Natural killer cell (primary cell): ENCODE measurements at regions not wholly inside any gene's neighbourhood (a gene's known extent, or its start where the extent isn't known, plus 50 kb on each side); places are given as distances from the start of the nearest gene placed in this dataset.

Source experiments
- ATAC-seq, 3 donors: fragments of 150-1000 bp in 2 of 3; fragments of 200-7000 bp in 1 of 3; cut with Tn5 transposase; 1 replicate in 1 of 3; 2 replicates in 2 of 3; pipeline ENCODE4 v1.10.0; 2021; ENCODE audit warnings: mild to moderate bottlenecking in 2 of 3, moderate library complexity in 2 of 3
- DNase-seq, 2 donors: peaks; one replicate each; pipeline versions ENCODE4 v3.0.0 to v3.0.0-alpha.2; 2013 to 2021; ENCODE audit warnings: mixed read lengths in 1 of 2
- H3K27ac ChIP-seq: one replicate; pipeline ENCODE4 v1.5.1; 2013; ENCODE audit warnings: mild to moderate bottlenecking, low read length
- H3K27me3 ChIP-seq: one replicate; pipeline ENCODE4 v1.6.1; 2013; ENCODE audit warnings: low read length; ENCODE audit not compliant: control insufficient read depth, insufficient read depth
- H3K36me3 ChIP-seq: one replicate; pipeline ENCODE4 v1.6.1; 2013; ENCODE audit warnings: low read length; ENCODE audit not compliant: control insufficient read depth, insufficient read depth
- H3K4me1 ChIP-seq: one replicate; pipeline ENCODE4 v1.6.1; 2013; ENCODE audit warnings: low read length; ENCODE audit not compliant: control insufficient read depth, insufficient read depth
- H3K4me3 ChIP-seq: one replicate; pipeline ENCODE4 v1.5.1; 2013; ENCODE audit warnings: low read length
- H3K9me3 ChIP-seq: one replicate; pipeline ENCODE4 v1.6.1; 2013; ENCODE audit warnings: low read length; ENCODE audit not compliant: control insufficient read depth, insufficient read depth
- H3K27ac Mint-ChIP-seq, 2 donors: one replicate each; pipeline ENCODE4 v1.8.0; 2022; ENCODE audit warnings: mild to moderate bottlenecking in 2 of 2, mixed read lengths in 2 of 2, moderate library complexity in 1 of 2
- H3K27me3 Mint-ChIP-seq, 2 donors: one replicate each; pipeline ENCODE4 v1.8.0; 2022; ENCODE audit warnings: low read depth in 2 of 2, mixed read lengths in 2 of 2
- H3K36me3 Mint-ChIP-seq: one replicate; pipeline ENCODE4 v1.8.0; 2022; ENCODE audit warnings: mixed read lengths
- H3K4me1 Mint-ChIP-seq, 2 donors: one replicate each; pipeline ENCODE4 v1.8.0; 2022; ENCODE audit warnings: mixed read lengths in 2 of 2
- H3K4me3 Mint-ChIP-seq: one replicate; pipeline ENCODE4 v1.8.0; 2022; ENCODE audit warnings: mild to moderate bottlenecking, moderate library complexity, mixed read lengths
- H3K9me3 Mint-ChIP-seq, 2 donors: one replicate each; pipeline ENCODE4 v1.8.0; 2022; ENCODE audit warnings: mixed read lengths in 2 of 2
- CTCF ChIP-seq: fragments of 200-600 bp; IDR thresholded peaks from one replicate; pipeline ENCODE4 v1.8.0; 2022; ENCODE audit warnings: antibody characterized with exemption
- WGBS: methylation state at CpG from one replicate; pipeline ENCODE4 v1.1.7; 2013; ENCODE audit warnings: missing lambda C conversion rate; ENCODE audit not compliant: insufficient coverage; 5-methylcytosine and 5-hydroxymethylcytosine counted together
- intact Hi-C: fragments of 100-400 bp; cut with micrococcal nuclease; formaldehyde crosslinking; loops from one replicate; pipeline ENCODE4 v1.14.2; 2022

GRCh38 chr7:85851571-85852193 lies 664.8 kb upstream of the SEMA3D start:
- TF ChIP-seq CTCF, result no peak
- Mint-ChIP-seq H3K27ac (no peak overlapping the region), H3K4me1 (no peaks in the 10 kb centered on the region), H3K27me3 (no peaks in the 10 kb centered on the region), H3K36me3 (no peaks in the 10 kb centered on the region), H3K4me3 (no peak overlapping the region), H3K9me3 (peaks cover 19% of the 10 kb centered on the region in 2 donors)
- ATAC-seq, result no peak
- Histone ChIP-seq H3K4me1 (no peaks in the 10 kb centered on the region), H3K36me3 (no peaks in the 10 kb centered on the region), H3K4me3 (no peak overlapping the region), H3K9me3 (no peaks in the 10 kb centered on the region), H3K27ac (no peak overlapping the region), H3K27me3 (no peaks in the 10 kb centered on the region)
- DNase-seq, result no peak
- intact Hi-C loops, result no loop called here
- WGBS, result 63% methylated on average over 1 of the region's 6 CpGs

- TF ChIP-seq CTCF, result no peak
- no peaks in the 10 kb centered on the region for H3K27me3 ChIP-seq
- no peak overlapping the region for H3K27ac ChIP-seq
- no peaks in the 10 kb centered on the region for H3K4me1 ChIP-seq
- no peak overlapping the region for H3K4me3 ChIP-seq
- intact Hi-C loops, result no loop called here
- Mint-ChIP-seq H3K27ac (no peak overlapping the region), H3K4me1 (no peaks in the 10 kb centered on the region), H3K36me3 (no peaks in the 10 kb centered on the region), H3K27me3 (no peaks in the 10 kb centered on the region), H3K9me3 (peaks cover 17% of the 10 kb centered on the region in 2 donors), H3K4me3 (no peak overlapping the region)
- ATAC-seq, result no peak
- no peak for DNase-seq
- H3K9me3 ChIP-seq, result no peaks in the 10 kb centered on the region
- H3K36me3 ChIP-seq, result no peaks in the 10 kb centered on the region
- WGBS, result 100% methylated on average over 1 of the region's 1 CpG
These were observed 663.5 kb upstream of the SEMA3D start for GRCh38 chr7:85850381-85850780.

- H3K36me3 Mint-ChIP-seq, result no peaks in the 10 kb centered on the region
- H3K4me1 ChIP-seq, result no peaks in the 10 kb centered on the region
- no peak overlapping the region for H3K4me3 ChIP-seq
- intact Hi-C loops, result loop anchor here (10.0 kb wide), 1 partner anchor 66 kb away; no protein-coding TSS in a partner anchor
- no peak overlapping the region for H3K27ac Mint-ChIP-seq
- H3K9me3 Mint-ChIP-seq, result peaks cover 11 to 15% of the 10 kb centered on the region in 2 donors
- no peak overlapping the region for H3K27ac ChIP-seq
- no peaks in the 10 kb centered on the region for H3K9me3 ChIP-seq
- no peak for TF ChIP-seq CTCF
- no peak overlapping the region for H3K4me3 Mint-ChIP-seq
- no peaks in the 10 kb centered on the region for H3K27me3 Mint-ChIP-seq
- H3K36me3 ChIP-seq, result no peaks in the 10 kb centered on the region
- DNase-seq (no peak), ATAC-seq (no peak)
- no peaks in the 10 kb centered on the region for H3K4me1 Mint-ChIP-seq
- no peaks in the 10 kb centered on the region for H3K27me3 ChIP-seq
- 90% methylated on average over 6 of the region's 6 CpGs for WGBS
These were observed 653.7 kb upstream of the SEMA3D start for GRCh38 chr7:85840554-85840953.

GRCh38 chr7:85833066-85833465 lies 646.2 kb upstream of the SEMA3D start:
- H3K4me3 Mint-ChIP-seq, result no peak overlapping the region
- ATAC-seq, result no peak
- Histone ChIP-seq H3K9me3 (no peaks in the 10 kb centered on the region), H3K36me3 (no peaks in the 10 kb centered on the region), H3K27ac (no peak overlapping the region), H3K4me1 (no peaks in the 10 kb centered on the region), H3K4me3 (no peak overlapping the region), H3K27me3 (no peaks in the 10 kb centered on the region)
- peaks cover 8% of the 10 kb centered on the region in 2 donors for H3K9me3 Mint-ChIP-seq
- H3K27me3 Mint-ChIP-seq, result no peaks in the 10 kb centered on the region
- no peak for TF ChIP-seq CTCF
- no peaks in the 10 kb centered on the region for H3K4me1 Mint-ChIP-seq
- intact Hi-C loops, result no loop called here
- H3K36me3 Mint-ChIP-seq, result no peaks in the 10 kb centered on the region
- no peak overlapping the region for H3K27ac Mint-ChIP-seq
- WGBS, result 96% methylated on average over 2 of the region's 3 CpGs
- no peak for DNase-seq
